Posterior vena cava (tissue), 2 donors: ENCODE measurements at regions not wholly inside any gene's neighbourhood (a gene's known extent, or its start where the extent isn't known, plus 50 kb on each side); places are given as distances from the start of the nearest gene placed in this dataset.

Experiments used
- DNase-seq: peaks from one replicate; pipeline ENCODE4 v3.0.0-alpha.2; 2020; ENCODE audit warnings: low spot score
- intact Hi-C, 2 donors: fragments of 100-400 bp; cut with DNase I; formaldehyde crosslinking; loops; one replicate each; pipeline versions ENCODE4 v1.14.1 to v1.14.2; 2022 to 2023
- donor health status: DM: yes; HTN: yes; CAD: no.
- donor health status: DM: yes; HTN: yes; CAD: no.

DNA sequence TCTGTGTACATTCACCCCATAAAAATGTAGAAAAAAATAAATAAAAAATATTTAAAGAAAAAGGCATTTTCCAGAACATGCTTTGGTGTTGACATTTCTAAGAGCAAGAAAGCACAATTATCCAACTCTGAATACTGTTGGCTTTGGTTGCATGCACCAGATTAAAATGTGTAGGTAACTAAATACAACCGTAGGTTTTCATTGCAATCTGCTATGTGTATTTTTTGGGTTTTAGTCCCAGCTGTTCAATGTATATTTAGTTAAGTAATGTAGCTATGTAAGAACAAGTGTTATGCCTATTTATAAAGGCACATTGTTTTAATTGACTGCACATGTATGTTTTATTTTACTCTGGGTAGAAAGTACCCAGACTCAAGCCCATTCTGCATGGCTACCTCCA lies 108.1 kb upstream of the PAQR3 start:
- no peak for DNase-seq
- intact Hi-C loops = no loop called here

DNA sequence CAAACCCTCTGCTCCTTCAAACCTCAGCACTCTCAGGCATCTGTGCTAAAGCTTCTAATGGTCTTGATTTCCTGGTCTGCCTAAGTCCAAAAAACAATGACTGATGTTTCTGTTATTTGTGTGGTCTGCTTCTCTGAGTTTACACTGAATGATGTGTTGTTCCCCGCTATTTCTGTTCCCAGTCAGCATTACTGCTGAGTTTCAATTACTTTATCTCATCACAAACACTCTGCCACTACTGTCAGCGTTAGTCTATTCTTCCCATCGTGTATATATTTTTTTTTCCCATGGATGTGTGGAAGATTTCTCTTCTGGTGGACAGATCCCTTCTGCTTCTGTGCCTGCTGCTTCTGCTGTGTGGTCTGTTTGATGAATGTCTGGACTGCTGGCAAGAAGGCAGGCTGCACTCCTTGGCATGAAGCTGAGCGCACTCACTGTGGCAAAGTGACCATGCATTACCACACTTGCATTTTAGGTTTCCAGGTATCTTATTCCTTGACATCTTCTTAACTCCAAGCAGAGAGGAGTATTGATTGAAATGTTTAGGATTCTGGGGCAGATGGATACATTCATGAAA lies 106.9 kb upstream of the PAQR3 start:
- intact Hi-C loops = no loop called here
- DNase-seq = no peak

DNA sequence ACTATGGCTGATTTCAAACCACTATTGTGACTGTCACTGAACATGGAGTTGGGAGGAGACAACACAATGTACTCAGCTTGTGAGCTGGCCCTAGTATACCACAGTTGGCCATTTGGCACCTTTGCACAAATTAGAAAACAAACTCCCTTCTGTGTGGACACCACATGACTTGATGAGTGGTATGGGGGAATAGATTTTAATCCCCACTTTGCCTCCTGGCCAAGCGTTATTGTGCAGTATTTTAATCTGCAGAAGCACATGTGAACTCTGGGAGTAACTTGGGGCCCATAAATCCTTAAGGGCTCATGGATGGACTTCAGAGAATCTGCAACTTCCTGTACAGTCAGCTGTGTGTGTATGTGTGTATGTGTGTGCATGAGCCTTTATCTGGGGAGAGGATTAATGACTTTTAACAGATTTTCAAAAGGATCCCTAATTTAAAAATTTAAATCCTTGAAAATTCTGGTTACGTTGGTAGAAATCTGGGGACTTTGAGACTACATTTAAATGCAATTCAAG lies 105.0 kb upstream of the PAQR3 start:
- no peak for DNase-seq
- intact Hi-C loops = no loop called here

DNA sequence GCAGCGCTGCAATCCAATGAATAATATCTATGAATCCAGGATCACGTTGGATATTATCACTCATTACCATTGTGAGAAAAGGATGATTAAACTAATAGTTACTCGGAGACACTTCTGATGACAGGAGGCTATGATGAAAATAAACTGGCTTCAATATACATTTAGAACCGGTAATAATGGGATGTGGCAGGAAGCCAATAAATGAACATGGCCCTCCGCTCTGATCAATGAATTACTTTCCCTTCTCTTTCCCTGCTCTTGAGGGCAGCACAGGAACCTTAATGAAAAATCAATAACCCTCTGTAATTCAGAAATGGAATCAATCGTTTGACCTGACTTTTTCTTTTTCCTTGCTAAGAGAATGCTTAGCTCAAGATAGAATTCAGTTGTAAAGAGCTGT lies 103.9 kb upstream of the PAQR3 start:
- intact Hi-C loops = no loop called here
- DNase-seq = no peak

DNA sequence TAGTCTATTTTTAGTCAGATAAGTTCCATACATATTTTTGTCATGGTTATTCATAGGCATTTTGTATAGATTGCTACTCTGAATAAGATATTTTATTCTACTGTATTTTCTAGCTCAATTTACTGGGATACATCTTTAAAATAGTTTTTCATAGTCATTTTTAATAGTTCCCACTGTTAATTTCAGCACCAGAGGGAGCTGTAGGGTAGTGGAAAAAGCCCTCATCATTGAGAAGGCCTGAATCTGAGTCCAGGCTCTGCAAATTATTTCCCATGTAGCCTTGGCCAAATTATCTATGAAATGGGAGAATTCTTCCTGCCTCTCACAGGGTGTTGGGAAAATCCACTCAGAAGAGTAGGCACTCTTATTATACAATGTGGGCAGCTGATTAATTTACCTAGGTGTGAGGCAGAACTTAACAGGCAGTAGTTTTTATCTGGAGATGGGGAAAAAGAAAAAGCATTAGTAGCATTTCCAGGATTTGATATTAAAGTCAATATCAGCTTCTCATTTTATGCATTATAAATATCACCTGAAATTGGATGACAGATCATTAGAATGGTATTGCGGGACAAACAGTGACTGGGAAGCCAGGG lies 102.9 kb upstream of the PAQR3 start:
- no peak for DNase-seq
- intact Hi-C loops = no loop called here

DNA sequence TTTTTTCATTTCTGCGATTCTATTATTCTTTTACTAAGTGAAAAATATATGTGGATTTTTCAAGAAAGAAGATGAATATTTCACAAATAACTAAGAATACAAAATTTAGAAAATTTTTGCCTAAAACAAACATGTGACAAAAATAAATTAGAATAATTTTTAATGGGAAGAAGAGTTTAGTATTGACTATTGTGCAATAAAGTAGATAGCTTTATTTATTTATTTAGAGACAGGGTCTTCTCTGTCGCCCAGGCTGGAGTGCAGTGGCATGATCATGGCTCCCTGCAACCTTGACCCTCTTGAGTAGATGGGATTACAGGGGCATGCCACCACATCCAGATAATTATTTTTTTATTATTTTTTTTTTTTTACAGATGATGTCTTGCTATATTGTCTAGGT lies 95.3 kb upstream of the PAQR3 start:
- intact Hi-C loops = no loop called here

DNA sequence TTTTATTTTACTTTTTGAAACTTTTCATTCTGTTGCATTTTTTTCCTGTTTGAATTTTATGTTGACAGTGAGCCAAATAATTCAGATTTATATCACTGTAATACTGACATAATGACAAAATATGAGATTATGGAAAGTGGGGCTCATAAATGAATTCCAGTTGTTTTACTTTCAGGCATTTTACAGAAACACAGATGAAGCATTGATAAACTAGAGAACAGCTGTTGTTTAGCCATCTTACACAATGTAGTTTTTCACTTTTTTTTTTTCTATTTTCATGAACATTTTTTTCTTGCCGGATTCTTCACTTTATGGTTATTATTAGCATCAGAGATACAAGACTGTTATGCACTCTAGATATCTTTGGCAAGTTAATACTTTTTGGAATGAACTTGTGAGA lies 91.7 kb upstream of the PAQR3 start:
- no peak for DNase-seq

More for the DNA sequence above, 95.3 kb upstream of the PAQR3 start:
- no peak for DNase-seq

DNA sequence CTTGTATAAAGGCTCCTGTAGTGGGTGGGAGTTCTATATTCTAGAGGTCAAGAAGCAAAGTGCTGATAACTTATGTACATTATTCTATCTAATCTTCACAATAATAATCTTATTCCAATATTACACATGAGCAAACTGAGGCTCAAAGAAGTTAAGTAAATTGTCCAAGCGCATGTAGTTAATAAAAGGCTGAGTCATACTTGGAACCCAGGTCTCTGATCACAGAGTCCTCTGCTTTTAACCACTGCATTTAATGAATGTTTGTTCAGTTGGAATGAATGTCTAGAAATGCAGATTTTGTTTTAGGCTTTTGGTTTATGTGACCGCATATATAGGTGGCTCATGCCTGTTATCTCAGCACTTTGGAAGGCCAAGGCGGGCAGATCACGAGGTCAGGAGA lies 88.4 kb upstream of the PAQR3 start:
- intact Hi-C loops = no loop called here
- no peak for DNase-seq

More for the DNA sequence above, 91.7 kb upstream of the PAQR3 start:
- intact Hi-C loops = no loop called here

DNA sequence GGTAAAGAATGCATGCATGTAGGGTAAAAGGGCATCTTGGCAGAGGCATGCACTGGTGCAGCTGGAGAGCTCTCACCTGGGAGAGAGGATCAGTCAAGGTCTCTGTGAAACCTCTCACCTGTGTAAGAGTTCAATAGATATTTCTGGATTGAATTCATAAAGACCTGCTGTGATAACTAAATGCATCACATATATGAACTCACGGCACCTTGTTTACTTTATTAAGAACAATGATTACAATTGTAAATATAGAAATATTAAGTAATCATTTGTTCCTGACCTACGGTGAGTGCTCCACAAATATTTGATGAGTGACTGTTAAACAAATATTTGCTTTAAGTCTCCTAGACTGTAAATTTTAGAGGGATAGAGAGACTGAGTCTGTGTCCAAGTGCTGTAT lies 85.9 kb upstream of the PAQR3 start:
- DNase-seq = no peak
- intact Hi-C loops = no loop called here

DNA sequence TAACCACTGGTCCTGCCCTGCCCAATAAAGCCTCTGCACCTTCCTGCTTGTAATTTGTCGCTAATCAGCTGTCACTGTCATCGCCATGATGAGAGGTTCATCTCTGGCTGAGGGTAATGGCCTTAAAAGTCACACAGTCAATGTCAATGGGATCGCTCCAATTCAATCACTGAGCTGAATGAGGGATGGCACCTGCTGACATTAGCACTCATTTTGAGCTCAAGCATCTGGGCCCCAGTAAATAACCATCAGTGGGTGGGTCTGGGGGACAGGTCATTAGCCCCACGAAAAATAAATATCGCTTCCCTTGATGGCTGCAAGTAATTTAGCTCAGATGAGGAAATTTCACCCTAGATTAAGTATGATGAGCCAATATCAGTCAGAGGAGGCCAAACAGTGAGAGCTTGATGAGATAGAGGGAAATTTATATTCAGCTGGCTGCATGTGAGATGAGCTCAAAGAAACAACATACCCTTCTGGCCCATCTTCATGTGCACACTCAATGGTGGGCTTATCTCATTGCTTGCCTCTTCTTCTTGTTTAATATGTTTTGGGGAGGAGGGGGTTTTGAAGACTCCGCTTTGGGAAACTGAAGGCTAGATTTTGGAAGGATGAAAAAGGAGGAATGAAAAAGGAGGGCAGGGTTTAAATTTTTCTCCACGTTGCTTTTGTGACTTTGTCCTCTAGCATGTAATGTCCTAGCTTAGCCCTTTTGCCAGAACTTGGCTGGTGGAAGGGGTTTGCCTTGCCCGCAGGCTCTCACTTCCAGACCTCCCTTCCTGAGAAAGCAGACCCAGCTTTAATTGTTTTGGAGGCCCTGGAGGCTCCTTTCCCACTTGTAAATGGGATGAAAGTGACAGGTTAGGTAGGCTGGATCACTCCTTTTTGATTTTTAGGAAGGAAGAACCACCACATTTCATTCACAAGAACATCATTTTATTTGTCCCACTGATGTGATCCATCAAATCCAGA lies 84.8 kb upstream of the PAQR3 start:
- intact Hi-C loops = no loop called here
- DNase-seq = no peak

DNA sequence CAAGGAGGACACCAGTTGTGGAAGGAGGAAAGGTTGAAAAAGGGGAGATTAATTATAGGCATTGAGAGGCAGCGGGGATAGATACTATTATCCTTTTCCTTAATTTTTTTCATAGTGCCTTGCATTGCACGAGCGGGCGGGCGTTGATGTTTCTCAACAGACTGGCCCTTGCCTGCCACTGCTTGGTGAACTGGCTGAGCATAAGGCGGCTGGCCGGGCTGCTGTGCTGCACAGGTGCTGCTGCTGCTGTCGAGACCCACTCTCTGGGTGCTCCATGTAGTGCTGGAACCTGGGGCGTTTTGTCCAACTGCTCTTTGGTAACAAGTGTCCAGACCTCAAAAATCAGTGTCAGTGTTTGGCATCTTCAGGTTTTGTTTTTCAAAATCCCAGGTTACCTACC lies 83.3 kb upstream of the PAQR3 start:
- intact Hi-C loops = no loop called here
- DNase-seq = peak; percentile 73

DNA sequence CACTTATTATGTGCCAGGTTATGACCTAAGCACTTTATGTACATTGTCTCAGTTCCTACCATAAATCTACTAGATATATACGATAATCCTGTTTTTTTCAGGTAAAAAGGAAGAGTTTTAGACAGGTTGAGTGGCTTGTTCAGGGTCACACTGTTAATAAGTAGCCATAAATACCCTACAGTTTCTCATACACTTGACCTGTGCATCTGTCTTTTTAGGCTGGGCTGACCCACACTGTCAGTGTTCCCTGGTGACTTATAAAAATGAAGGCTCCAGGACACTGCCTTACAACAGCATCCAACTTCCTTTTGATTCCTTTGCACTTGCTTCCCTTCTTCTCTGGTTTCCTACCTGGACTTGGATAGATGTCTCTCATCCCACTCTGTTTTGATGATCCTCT lies 78.2 kb upstream of the PAQR3 start:
- no peak for DNase-seq

DNA sequence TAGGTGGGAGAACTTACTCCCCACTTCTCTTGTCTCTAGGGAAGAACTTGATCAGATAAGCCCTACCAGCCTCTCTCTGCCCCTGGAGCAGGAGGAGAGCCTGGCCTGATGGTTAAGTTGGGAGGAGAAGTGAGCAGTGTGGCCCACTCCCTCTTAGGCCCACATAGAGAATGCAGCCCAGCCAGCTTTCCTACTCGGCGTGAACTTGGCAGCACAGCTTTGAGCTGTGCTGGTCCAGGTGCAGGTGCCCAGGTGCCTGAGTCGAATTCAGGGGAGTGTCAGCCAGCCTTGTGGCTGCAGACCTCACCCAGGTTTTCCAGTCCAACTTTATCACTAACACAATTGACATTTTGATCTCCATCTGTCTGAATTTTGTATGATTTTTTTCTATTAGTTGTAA lies 77.6 kb upstream of the PAQR3 start:
- DNase-seq = no peak

More for the DNA sequence above, 78.2 kb upstream of the PAQR3 start:
- intact Hi-C loops = no loop called here

DNA sequence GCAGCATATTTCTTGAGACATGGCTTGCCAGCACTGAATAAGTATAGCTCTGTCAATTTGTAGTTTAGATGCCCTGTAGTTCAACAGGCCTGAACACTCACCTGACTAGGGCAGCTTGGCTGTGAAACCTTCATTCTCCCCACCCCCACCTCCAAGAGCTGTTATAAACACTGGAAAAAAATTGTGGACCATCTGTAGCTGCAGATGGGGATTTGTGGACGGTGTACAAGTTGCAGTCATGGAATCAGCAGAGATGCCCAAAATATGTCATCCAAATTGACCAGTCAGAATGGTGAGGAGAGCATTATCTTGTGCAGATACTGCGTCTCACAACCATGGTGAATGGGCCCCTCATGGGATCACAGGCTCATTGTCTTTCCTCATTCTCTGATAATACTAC lies 76.2 kb upstream of the PAQR3 start:
- DNase-seq = no peak
- intact Hi-C loops = no loop called here

More for the DNA sequence above, 77.6 kb upstream of the PAQR3 start:
- intact Hi-C loops = no loop called here

DNA sequence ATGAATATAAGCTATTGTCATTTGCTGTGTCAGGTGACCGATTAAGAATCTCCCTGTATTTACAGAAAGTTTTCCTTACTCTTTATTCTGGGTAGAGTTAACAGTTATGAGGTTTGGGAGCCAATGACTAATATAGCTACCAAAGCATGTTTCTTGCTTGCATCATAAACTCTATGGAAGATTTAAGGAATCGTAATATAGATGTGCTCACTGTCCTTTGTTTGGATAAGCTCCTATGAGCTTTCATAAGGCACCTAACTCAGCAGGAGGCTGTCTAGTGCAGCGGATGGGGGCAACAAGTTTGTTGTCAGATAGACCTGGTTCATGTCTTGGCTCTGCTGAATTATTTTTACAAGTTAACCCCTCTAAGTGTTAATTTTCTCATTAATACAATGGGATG lies 75.0 kb upstream of the PAQR3 start:
- no peak for DNase-seq
- intact Hi-C loops = no loop called here

DNA sequence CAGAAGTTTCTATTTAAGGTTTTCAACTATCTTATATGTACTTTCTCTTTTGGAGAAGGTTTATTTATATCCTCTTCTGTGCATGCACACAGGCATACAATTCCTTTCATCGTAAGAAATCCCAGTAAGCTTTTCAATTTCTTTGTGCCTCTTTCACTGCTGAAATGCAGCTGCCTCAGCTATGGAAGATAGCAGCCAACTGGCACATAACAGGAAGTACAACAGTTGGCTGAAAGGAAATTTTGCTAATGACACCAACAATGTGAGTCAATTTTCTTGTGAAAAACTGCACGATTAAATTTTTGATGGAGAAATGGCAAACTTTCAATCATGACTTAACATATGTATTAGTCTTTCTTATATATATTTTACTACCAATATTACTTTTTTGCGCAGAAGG lies 74.5 kb upstream of the PAQR3 start:
- DNase-seq = no peak
- intact Hi-C loops = no loop called here

DNA sequence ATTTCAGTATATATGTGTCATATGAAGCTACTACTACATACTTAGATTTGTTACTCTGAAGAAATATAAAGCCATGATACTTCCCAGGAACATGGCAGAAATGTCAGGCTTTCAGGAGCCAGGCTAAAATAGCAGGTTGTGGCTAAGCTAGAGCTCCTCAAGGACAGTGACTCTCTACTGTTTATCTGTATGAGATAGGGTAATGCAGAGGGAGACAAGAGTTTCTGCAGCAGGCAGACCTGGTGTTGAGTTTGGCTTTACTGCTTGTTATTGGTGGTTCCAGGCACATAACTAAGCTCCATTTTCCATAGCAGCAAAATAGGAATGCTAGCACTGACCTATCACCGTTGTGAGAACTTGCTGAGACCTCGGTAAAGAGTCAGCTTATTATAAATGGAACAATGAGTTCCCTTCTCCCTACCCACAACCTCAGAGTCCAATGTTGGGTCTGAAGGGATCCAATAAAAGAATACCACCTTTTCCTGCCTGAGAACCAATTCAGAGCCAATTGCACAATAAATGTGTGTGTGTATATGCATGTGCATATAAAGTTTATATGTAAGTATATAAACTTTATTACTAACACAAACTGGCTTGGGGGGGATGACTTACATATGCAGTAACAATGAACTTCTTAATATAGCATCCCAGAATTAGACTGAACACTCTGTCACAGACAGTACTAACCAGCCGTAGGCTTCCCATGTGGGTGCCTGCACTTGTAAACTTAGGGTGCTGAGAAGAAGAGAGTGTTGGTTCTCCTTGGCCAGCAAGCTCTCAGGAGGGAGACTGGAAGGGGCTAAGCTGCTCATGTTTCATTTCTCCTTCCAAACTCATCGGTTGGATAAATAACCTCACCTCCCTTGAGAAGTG lies 51.9 kb upstream of the PAQR3 start:
- no peak for DNase-seq

DNA sequence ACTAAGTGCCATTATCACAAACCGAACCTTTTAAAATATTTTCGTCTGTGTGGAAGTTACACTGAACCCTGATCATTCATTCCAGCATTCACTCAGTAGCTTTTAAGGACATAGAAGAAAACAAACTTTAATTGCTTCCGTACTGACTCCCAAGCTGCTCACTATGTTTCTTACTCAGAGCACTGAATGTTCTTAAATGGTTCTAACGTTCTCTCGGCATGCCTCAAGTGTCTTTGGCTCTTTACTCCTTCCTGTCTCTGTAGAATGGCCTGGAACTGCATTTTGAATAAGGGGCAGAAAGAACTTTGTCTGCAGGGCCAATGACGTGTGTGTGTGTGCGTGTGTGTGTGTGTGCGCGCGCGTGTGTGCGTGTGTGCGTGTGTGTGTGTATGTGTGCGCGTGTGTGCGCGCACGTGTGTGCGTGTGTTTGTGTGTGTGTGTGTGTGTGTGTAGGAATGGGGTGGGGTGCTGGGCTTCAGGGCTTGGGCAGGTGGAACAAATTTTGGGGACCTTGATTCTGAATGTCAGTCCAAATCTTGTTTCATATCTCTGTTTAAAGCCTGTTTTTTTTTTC lies 50.5 kb upstream of the PAQR3 start:
- intact Hi-C loops = no loop called here
- DNase-seq = no peak

More for the DNA sequence above, 51.9 kb upstream of the PAQR3 start:
- intact Hi-C loops = no loop called here
